NCI-H510A (cell line): ENCODE measurements at regions not wholly inside any gene's neighbourhood (a gene's known extent, or its start where the extent isn't known, plus 50 kb on each side); places are given as distances from the start of the nearest gene placed in this dataset.
"Not testable (repeated sequence)": the region's sequence is repeated elsewhere in the genome, so short reads cannot be mapped to it uniquely, and the experiment has no call there.

Experiments
- DNase-seq: peaks from one replicate; lab custom pipeline; 2025; lab: John Stamatoyannopoulos, UW

DNA sequence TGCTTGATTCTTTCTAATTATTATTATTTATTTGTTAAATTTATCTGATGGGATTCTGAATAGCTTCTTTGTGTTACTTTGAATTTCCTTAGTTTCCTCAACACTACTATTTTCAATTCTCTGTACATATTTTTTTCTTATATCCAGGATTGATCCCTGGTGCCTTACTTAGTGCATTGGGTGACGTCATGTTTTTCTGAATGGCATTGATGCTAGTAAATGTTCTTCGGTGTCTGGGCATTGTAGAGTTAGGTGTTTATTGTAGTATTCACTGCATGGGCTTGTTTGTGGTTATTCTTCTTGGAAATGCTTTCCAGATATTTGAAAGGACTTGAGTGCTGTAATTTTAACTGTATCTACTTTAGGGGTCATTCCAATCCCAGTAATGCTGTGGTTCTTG lies 938.1 kb downstream of the FAM133A start:
- DNase-seq: no peak

DNA sequence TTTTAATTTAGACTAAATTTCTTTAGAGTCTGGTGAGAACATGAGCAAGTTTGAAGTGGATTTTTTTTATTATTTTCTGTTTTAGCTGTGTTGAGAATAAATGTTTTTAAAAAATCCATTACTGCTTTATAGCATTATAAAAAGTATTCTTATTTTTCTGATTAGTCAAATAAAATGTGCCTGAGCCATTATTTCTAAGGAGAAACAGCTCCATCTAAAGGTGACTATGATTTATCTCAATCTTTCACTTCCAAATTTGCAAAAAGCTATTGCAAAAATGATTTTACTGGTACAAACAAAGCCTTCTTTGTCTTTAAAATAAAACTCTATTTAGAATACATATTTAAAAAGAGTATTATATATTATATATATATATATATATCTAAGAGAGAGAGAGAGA lies 959.2 kb downstream of the FAM133A start:
- DNase-seq: no peak

DNA sequence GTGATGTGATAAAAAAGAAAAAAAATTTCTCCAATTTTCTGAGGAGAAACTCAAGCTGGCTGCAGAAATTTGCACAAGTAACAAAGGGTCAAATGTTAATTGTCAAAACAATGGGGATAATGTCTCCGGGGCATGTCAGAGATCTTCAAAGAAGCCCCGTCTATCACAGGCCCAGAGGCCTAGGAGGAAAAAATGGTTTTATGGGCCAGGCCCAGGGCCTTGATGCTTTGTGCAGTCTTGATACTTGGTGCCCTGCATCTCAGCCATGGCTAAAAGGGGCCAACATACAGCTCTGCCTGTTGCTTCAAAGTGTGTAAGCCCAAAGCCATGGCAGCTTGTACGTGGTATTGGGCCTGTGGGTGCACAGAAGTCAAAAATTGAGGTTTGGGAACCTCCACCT lies 961.0 kb downstream of the FAM133A start:
- DNase-seq: no peak

DNA sequence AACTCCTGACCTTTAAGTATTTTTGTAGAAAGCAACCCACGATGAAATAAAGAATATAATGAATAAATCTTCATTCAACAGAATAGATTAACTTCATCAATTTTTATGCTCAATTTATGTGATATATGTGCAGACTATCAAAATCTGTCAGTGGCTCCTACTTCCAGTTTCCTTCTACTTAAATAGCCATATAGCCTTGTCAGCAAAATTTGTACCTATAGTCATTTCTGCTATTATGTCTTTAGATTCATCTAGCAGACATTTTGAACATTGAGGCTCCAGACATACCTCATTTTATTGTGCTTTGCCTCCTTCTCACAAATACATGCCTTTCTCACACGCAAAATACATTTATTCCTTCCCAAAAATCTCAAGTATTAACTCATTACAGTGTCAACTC lies 971.7 kb downstream of the FAM133A start:
- no peak for DNase-seq

DNA sequence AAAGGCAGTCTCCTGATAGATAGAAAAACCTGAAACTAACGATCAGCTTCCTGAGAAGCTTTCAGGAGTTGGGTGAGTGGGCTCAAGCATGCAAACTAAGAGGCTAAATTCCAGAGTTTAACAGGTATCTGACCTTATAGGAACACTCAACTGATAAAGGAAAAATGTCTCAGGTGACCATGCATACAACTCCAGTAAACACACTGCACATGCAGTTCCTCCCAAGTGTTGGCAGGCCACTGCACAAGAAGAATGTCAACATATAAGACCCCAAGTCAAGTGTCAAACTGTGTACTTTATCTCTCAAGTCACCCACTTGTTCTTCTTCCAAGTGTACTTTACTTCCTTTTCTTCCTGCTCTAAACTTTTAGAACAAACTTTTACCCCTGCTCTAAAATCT lies 981.2 kb downstream of the FAM133A start:
- no peak for DNase-seq

DNA sequence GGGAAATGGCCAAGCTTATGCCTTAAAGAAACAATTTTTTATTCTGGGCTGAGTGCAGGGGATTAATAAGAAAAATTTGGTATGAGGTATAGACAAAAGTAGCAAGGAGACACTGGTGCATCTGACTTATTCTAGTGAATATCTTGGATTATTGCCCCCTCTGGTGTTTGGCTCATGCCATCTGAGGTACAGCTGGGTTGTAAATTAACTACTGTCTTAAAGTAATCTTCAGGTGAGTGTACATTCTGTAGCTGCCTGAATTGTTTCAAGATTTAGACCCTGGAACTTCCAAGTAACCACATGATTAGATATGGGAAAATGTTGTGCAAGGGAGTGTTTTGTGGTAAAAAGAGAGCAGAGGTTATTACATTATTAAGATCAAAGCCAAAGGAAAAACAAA lies 988.7 kb downstream of the FAM133A start:
- no peak for DNase-seq

DNA sequence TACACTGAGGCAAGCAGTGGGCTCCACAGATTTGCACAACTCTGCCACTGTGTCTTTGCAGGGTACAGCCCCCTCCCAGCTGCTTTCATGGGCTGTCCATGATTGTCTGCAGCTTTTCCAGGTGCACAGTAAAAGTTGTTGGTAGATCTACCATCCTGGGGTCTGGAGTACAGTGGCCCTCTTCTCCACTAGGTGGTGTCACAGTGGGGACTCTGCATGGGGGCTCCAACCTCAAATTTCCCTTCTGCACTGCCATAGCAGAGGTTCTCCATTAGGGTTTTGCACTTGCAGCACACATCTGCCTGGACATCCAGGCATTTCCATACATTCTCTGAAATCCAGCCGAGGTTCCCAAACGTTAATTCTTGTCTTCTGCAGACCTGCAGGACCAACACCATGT lies 1002.3 kb downstream of the FAM133A start:
- DNase-seq: no peak

DNA sequence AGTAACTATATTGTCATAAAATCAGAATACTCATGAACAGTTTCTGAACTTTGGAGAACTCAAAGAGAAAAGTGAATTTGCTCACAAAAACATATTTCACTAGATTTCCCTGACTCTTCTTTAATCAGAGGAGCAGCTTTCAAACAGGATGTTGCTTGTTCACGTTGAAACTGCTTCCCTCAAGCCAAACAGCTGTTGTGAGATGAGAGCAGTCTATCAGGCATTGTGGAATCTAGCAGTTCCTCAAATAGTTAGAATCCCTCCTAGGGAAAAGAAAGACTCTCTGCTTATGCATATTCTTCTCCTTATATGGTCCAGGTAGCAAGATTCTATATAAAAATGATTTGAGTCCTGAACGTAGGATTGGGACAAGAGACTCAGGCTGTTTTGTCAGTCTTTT lies 1012.1 kb downstream of the FAM133A start:
- no peak for DNase-seq

DNA sequence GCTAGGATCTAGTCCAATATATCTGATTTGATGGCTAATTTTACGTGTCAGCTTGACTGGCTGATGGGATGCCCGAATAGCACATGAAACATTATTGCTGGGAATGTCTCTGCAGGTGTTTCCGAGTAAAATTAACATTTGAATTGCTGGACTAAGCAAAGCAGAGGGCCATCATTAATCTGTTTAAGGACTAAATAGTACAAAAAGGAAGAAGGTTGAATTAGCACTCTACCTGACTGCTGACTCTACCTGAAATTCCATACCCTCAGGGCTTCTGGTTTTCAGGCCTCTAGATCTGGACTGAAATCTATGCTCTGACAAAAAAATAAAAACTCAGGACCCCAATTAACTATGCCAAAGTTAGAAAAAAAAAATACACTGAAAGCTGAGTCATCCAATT lies 1021.9 kb downstream of the FAM133A start:
- no peak for DNase-seq

DNA sequence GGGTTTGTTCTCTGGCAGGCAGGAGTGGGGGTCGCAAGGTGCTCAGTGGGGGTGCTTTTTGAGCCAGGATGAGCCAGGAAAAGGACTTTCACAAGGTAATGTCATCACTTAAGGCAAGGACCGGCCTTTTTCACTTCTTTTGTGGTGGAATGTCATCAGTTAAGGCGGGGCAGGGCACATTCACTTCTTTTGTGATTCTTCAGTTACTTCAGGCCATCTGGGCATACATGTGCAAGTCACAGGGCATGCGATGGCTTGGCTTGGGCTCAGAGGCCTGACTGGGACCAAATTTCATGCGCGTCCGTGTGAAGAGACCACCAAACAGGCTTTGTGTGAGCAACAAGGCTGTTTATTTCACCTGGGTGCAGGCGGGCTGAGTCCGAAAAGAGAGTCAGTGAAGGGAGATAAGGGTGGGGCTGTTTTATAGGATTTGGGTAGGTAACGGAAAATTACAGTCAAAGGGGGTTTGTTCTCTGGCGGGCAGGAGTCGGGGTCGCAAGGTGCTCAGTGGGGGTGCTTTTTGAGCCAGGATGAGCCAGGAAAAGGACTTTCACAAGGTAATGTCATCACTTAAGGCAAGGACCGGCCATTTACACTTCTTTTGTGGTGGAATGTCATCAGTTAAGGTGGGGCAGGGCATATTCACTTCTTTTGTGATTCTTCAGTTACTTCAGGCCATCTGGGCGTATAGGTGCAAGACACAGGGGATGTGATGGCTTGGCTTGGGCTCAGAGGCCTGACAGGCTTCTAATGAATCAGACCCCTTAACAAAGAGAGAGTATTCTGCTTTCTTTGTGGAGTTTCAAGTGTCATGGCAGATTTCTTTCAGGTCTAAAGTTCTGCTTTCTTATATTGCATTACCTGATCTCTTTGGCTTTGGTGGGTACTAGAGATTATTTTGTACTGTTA lies 1030.6 kb downstream of the FAM133A start:
- DNase-seq: not testable (repeated sequence)

DNA sequence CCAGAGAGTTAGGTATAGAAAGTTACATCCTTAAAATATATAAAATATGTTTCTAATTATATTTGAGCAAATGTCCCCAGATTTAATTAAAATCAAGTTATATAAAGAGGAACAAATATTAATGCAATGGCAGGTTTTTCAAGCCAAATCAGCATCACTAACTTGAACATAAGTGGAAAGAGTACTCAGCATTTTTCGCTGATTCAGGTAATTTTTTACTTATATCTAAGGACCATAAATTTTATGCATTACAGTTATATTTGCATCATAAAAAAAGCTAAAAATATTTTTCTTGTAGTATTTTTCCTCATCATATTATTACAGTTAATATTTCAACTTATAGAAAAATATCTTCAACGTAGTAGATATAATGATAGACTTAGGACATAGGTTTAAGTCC lies 1047.4 kb downstream of the FAM133A start:
- no peak for DNase-seq

DNA sequence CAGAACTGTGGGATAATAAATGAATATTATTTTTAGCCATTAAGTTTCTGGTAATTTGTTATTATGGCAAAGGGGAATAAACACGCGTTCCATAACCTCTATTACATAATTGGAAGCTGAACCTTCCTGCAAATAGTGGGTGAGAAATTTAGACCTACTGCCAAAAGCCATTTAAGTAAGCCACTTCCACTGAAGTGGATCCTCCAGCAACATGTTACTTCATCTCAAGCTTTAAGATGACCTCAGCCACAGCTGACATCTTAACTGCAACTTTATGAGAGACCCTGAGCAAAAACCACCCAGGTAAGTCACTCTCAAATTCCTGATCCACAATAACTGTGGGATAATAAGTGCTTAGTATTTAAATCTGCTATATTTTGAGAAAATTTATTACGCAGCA lies 1048.6 kb downstream of the FAM133A start:
- no peak for DNase-seq

DNA sequence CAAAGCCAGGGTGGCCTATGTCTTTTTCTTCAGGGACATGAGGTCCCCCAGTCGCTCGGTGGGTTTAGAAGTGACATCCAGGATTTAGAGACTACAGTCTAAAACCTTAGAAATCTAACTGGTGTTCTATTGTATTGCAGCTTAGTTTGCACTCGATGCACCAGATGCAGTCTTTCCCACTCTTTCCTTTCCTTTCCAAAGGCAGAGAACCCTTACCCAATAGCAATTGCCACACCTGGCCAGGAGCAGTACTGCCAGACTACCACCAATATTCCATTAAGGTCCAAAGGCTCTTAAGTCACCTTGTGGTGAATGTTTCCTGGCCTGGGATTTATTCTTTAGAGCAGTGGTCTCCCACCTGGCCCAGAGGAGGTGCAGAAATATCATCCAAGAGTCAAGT lies 1068.8 kb downstream of the FAM133A start:
- DNase-seq: no peak

DNA sequence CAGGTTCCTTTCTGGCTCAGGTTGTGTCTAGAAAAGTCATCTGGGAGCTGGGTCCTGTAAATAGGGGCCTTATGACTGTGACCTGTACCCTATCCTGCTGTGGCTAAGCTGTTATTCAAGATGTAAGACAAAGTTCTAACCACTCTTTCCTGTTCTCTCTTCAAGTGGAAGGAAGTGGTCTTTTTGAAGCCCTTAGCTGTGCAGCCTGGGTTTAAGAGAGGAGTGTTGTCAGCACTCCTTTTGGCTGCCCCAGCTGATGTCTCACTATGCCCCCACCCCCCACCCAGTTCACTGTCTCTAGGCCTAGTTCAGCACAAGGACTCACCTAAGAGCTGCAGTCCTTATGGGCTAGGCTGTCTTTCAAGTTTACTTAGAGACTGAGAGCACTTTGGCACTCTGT lies 1069.5 kb downstream of the FAM133A start:
- no peak for DNase-seq

DNA sequence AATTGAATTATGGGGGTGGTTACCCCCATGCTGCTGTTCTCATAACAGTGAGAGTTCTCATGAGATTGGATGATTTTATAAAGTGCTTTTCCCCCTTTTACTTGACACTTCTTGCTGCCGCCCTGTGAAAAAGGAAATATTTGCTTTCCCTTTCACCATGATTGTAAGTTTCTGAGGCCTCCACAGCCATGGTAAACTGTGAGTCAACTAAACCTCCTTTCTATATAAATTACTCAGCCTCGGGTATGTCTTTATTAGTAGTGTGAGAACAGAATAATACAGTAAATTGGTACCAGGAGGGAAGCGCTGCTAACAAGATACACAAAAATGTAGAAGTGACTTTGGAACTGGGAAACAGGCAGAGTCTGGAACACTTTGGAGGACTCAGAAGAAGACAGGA lies 1070.8 kb downstream of the FAM133A start:
- no peak for DNase-seq

DNA sequence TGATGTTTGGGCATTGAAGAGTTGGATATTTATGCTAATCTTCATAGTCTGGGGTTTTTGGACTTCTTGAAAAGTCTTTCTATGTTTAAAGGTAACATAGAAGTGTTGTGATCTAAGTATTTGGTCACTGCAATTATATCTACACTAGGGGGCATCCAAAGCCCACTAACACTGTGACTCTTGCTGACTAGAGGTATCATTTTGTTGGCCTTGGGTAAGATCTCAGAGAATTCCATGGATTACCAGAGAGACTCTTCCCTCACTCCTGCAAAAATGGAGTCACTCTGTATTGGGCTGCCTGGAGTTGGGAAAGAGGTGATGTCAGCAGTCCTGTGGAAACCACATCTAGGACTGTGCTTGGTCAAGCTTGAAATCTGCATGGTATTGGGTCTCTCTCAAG lies 1077.6 kb downstream of the FAM133A start:
- no peak for DNase-seq

DNA sequence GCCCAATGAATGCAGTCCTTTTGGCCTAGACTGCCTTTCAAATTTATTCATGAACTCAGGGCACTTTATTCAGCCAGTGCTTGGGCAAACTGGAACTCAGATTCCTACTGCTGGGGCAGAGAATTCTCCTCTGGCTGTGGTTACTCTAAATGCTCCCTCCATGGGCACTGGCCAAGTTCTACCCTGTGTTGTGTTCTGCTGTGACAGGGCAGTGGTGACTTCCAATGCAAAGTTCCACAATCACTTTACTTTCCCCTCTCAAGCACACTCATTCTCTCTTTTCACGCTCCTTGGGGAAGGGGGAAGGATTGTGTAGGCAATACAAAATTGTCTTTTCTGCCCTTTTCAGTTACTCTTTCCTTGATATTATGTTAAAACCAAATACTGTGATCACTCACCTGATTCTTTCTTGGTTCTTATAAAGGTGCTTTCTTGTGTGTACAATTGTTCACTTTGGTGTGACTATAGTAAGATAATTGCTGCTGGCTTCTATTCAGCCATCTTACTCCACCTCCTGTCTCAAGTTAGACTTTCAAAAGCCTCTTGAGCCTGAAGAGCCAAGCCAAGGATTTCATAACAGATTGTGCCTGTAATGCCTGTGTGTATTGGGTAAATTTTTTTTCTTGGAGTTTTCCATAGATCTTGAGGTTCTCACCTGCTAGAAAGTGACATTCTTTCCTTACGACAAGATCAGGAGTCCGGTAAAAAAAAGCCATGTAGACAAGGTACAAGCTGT lies 1078.6 kb downstream of the FAM133A start:
- DNase-seq: no peak

DNA sequence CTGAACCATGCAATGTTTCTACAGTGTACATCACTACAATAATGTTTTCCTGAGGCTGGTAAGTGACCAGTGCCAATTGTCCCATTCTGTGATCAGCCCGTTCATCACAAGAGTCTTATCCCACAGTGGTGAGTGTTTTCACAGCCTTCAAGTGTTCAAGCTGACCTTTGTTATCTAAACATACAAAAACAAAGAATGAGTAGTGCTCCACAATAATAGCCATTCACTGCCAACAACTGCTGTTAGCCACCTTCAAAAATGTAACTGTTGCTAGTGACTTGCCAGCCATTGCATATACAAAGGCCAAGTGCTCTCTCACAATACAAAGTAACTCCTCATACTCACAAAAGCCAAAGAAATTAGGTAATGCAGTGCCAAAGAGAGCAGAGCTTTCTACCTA lies 1084.1 kb downstream of the FAM133A start:
- no peak for DNase-seq

DNA sequence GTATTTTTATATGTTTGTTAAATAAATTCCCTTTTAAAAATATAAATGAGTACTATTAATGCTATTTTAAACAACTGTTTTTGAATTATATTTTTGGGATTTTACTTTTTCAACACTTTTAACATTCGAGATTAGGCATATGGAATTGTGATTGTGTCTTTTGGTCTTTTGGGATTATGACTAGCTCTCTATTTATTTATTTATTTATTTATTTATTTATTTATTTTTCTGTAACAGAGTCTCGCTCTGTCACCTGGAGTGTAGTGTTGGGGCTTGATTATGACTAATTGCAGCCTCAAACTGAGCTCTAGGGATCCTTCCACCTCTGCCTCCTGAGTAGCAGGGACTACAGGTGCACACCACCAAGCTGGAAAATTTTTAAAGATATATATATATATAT lies 1101.6 kb downstream of the FAM133A start:
- DNase-seq: no peak

DNA sequence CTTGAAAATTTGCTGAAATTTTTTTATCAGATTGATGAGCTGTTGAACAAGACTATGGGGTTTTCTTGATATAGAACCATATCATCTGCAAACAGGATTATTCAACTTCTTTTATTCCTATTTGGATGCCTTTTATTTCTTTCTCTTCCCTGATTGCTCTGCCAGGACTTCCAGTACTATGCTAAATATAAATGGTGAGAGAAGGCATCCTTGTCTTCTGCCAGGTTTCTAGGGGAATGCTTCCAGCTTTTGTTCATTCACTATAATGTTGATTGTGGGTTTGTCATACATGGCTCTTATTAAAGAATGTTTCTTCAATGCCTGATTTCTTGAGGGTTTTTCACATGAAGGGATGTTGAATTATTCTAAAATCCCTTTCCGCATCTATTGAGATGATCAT lies 1139.5 kb downstream of the FAM133A start:
- no peak for DNase-seq

DNA sequence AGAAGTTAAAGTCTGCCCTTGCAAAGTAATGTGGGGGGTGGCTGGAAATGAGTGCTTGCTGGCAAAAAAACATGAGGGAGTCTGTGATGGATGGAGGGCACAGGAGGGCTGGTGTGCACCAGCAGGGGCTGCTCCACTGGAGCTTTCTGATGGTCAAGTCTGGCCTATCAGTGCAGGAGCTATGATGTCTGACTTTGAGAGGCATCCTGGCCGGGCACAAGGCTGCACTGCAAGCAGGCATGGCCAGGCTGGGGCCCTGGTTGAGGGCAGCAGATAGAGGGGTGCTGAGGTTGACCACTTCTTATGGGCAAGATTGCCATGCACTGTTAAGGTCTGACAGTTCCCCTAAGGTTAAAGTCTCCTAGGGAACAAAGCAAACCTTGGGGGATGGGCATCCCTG lies 1140.2 kb downstream of the FAM133A start:
- no peak for DNase-seq

DNA sequence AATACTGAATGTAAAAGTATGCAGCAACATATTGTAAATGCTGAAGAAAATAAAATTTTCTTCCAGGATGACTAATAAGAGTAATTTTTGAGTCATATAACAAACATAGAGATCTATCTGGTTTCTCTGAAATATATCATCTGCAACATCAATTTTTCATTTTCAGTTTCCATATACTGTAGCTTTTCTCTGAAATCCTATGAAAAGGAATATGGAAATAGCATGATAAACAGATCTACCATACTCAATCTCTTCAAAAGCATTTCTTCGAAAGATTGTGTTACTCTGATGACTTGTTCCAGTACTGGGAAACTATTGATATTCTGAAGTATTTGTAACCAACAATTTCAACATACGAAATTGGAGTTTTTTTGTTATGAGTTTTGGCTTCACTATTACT lies 1156.7 kb downstream of the FAM133A start:
- DNase-seq: no peak

DNA sequence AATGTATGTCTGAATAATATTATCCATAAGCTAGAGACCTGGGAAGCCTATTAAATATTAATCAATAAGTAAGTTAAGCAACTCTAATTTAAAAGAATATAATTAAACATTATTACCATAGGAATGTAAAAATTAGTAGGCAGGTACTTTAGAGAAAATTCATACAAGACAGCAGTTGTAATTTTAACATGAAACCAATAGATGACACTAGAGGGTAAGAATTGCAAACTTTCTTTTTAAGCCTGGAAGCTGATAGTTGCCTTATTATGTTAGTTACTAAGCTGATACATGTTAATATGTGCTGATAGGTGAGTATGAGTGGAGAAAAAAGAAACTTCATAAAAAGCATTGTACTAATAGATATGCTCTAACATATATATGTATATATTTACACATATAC lies 1157.4 kb downstream of the FAM133A start:
- DNase-seq: no peak

DNA sequence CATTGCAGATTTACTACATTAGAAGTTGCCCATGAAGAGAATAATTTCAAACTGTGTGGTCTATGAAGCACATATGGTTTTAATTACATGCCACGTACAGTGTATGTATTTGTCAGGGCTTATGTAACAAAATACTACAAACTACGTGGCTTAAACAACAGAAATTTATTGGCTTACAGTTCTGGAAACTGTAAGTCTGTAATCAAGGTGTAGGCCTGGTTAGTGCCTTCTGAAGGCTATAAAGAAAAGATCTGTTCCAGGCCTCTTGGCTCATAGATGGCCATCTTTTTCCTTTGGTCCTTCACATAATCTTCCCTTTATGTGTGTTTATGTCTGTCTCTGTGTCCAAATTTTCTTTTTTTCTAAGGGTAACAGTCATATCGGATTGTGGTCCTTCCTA lies 1160.2 kb downstream of the FAM133A start:
- DNase-seq: no peak
